ENCODE measurements at regions not wholly inside any gene's neighbourhood (a gene's known extent, or its start where the extent isn't known, plus 50 kb on each side); places are given as distances from the start of the nearest gene placed in this dataset.

GRCh38 chr12:72901685-72902084 lies 629.5 kb downstream of the TRHDE start:
- TF ChIP-seq, protein P1, sequence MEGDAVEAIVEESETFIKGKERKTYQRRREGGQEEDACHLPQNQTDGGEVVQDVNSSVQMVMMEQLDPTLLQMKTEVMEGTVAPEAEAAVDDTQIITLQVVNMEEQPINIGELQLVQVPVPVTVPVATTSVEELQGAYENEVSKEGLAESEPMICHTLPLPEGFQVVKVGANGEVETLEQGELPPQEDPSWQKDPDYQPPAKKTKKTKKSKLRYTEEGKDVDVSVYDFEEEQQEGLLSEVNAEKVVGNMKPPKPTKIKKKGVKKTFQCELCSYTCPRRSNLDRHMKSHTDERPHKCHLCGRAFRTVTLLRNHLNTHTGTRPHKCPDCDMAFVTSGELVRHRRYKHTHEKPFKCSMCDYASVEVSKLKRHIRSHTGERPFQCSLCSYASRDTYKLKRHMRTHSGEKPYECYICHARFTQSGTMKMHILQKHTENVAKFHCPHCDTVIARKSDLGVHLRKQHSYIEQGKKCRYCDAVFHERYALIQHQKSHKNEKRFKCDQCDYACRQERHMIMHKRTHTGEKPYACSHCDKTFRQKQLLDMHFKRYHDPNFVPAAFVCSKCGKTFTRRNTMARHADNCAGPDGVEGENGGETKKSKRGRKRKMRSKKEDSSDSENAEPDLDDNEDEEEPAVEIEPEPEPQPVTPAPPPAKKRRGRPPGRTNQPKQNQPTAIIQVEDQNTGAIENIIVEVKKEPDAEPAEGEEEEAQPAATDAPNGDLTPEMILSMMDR (conservative IDR thresholded peaks at IDR 0.05; ENCODE audit: low read depth, low read length), result no peak
- TF ChIP-seq EZH2 (IDR thresholded peaks at IDR 0.05; ENCODE audit: borderline replicate concordance, low read depth, low read length, poor library complexity, severe bottlenecking), result no peak

All from A673 (cell line).